ENCODE measurements at regions not wholly inside any gene's neighbourhood (a gene's known extent, or its start where the extent isn't known, plus 50 kb on each side); places are given as distances from the start of the nearest gene placed in this dataset.

GRCh38 chr4:170281027-170281426 is 191.3 kb upstream of the AADAT start:
- no peaks in the 10 kb centered on the region for H3K27me3 Mint-ChIP-seq (ENCODE audit: insufficient read depth)
- no peaks in the 10 kb centered on the region for H3K36me3 Mint-ChIP-seq (ENCODE audit: low read depth)
- DNase-seq (ENCODE audit: low spot score) = no peak
- H3K4me1 Mint-ChIP-seq (ENCODE audit: low read depth) = no peaks in the 10 kb centered on the region
- no peak overlapping the region for H3K27ac Mint-ChIP-seq
- no peak overlapping the region for H3K4me3 Mint-ChIP-seq
- no peaks in the 10 kb centered on the region for H3K9me3 Mint-ChIP-seq
- intact Hi-C loops (cut with micrococcal nuclease) = no loop called here

DNA sequence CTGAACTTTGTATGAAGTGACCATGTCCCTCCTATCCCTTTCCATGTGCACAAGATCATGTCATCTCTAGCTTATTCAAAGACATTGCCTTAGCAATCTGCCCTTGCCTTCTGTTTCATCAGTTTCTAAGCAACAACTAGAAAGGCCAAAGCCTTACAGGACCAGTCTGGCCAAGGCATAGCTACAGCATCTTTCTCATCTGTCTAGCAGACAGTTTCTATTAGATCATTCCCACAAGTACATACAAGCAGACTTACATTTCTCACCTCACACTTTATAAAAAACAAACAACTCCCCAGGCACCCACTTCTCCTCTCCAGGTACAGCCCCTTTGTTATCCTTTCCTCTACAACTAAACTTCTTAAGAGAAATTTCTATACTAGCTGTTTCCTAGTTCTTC is 188.7 kb upstream of the AADAT start:
- intact Hi-C loops (cut with micrococcal nuclease) = no loop called here
- Mint-ChIP-seq H3K4me3 (no peak overlapping the region), H3K36me3 (ENCODE audit: low read depth) (no peaks in the 10 kb centered on the region), H3K4me1 (ENCODE audit: low read depth) (no peaks in the 10 kb centered on the region), H3K27ac (no peak overlapping the region), H3K27me3 (ENCODE audit: insufficient read depth) (no peaks in the 10 kb centered on the region), H3K9me3 (no peaks in the 10 kb centered on the region)
- no peak for DNase-seq (ENCODE audit: low spot score)

DNA sequence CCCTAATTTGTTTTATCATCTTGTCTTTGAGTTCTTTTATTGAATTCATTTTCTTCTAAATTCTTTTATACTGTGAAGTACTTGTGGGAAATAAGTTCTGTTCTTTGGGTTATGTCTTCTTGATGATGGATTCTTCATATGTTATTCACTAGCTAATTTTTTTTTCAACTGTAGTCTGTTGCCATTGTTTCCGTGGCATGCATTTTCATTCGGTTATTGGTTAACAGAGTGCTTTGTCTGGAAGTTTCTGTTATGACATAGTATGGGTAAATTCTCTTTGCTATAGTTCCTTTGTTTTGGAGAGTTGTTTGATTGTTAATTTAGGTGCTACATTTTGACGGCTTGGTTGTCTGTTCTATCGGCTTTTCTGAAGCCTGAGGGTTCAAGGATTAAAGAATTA is 184.9 kb upstream of the AADAT start:
- intact Hi-C loops (cut with micrococcal nuclease) = no loop called here
- no peak overlapping the region for H3K27ac Mint-ChIP-seq

DNA sequence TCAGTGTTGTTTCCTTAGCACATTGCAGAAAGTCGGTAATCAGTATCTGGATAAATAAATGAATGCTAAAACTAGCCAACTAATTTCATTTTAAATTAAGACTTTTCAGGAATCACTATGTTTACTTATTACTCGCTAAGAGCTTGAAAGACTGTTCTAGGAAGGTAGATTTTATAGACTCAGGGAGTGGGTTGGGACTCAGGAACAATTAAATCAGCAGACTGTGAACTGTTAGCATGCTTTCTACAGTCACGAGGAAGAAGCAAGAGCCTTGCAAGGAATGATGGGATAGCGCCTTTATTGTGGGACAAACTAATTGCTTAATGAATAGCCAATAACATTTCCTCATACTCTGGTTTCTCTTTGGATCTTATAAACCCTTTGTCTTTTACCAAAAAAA is 183.2 kb upstream of the AADAT start:
- Mint-ChIP-seq H3K9me3 (no peaks in the 10 kb centered on the region), H3K4me3 (no peak overlapping the region), H3K27ac (no peak overlapping the region), H3K36me3 (ENCODE audit: low read depth) (no peaks in the 10 kb centered on the region), H3K4me1 (ENCODE audit: low read depth) (no peaks in the 10 kb centered on the region), H3K27me3 (ENCODE audit: insufficient read depth) (no peaks in the 10 kb centered on the region)
- DNase-seq (ENCODE audit: low spot score) = no peak
- intact Hi-C loops (cut with micrococcal nuclease) = no loop called here

More for the DNA sequence above, 184.9 kb upstream of the AADAT start:
- no peaks in the 10 kb centered on the region for H3K27me3 Mint-ChIP-seq (ENCODE audit: insufficient read depth)
- no peak for DNase-seq (ENCODE audit: low spot score)
- no peaks in the 10 kb centered on the region for H3K9me3 Mint-ChIP-seq
- no peaks in the 10 kb centered on the region for H3K4me1 Mint-ChIP-seq (ENCODE audit: low read depth)
- no peak overlapping the region for H3K4me3 Mint-ChIP-seq
- H3K36me3 Mint-ChIP-seq (ENCODE audit: low read depth) = no peaks in the 10 kb centered on the region

- no peak overlapping the region for H3K27ac Mint-ChIP-seq
- no peaks in the 10 kb centered on the region for H3K36me3 Mint-ChIP-seq (ENCODE audit: low read depth)
- DNase-seq (ENCODE audit: low spot score) = no peak
- H3K4me1 Mint-ChIP-seq (ENCODE audit: low read depth) = no peaks in the 10 kb centered on the region
- H3K9me3 Mint-ChIP-seq = no peaks in the 10 kb centered on the region
- H3K27me3 Mint-ChIP-seq (ENCODE audit: insufficient read depth) = peaks cover 2% of the 10 kb centered on the region
- H3K4me3 Mint-ChIP-seq = no peak overlapping the region
- intact Hi-C loops (cut with micrococcal nuclease) = no loop called here
Measured at GRCh38 chr4:170271723-170272122, 182.0 kb upstream of the AADAT start.

DNA sequence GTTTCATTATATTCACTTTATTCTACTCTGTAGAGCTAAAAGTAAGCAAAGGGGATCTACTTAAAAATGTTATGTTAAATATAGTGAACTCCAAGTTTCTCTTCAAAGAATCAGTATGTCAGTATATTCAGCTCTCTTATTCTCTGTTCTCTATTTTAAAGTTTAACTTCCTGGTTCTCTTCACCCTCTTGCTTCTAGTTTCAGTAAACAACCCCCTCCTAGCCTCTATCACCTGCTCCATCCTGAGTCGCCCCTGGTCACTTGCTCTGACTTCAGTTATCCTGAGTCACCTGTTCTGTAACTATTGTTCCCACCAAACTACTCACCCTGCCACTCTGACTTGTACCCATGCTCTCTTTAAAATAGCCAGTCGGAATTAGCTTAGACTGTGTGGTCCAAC is 180.9 kb upstream of the AADAT start:
- no peak overlapping the region for H3K4me3 Mint-ChIP-seq
- no peak for DNase-seq (ENCODE audit: low spot score)
- no peaks in the 10 kb centered on the region for H3K36me3 Mint-ChIP-seq (ENCODE audit: low read depth)
- H3K4me1 Mint-ChIP-seq (ENCODE audit: low read depth) = no peaks in the 10 kb centered on the region
- intact Hi-C loops (cut with micrococcal nuclease) = no loop called here
- H3K9me3 Mint-ChIP-seq = no peaks in the 10 kb centered on the region
- no peak overlapping the region for H3K27ac Mint-ChIP-seq
- peaks cover 2% of the 10 kb centered on the region for H3K27me3 Mint-ChIP-seq (ENCODE audit: insufficient read depth)

GRCh38 chr4:170269950-170270349 is 180.2 kb upstream of the AADAT start:
- DNase-seq (ENCODE audit: low spot score) = no peak
- Mint-ChIP-seq H3K4me1 (ENCODE audit: low read depth) (no peaks in the 10 kb centered on the region), H3K27me3 (ENCODE audit: insufficient read depth) (peaks cover 2% of the 10 kb centered on the region), H3K27ac (no peak overlapping the region), H3K9me3 (no peaks in the 10 kb centered on the region), H3K36me3 (ENCODE audit: low read depth) (no peaks in the 10 kb centered on the region), H3K4me3 (no peak overlapping the region)
- intact Hi-C loops (cut with micrococcal nuclease) = no loop called here

GRCh38 chr4:170259631-170260153 is 169.9 kb upstream of the AADAT start:
- DNase-seq (ENCODE audit: low spot score) = peak; percentile 12
- H3K27me3 Mint-ChIP-seq (ENCODE audit: insufficient read depth) = no peaks in the 10 kb centered on the region
- no peak overlapping the region for H3K27ac Mint-ChIP-seq
- H3K4me3 Mint-ChIP-seq = no peak overlapping the region
- no peaks in the 10 kb centered on the region for H3K4me1 Mint-ChIP-seq (ENCODE audit: low read depth)
- H3K9me3 Mint-ChIP-seq = no peaks in the 10 kb centered on the region
- intact Hi-C loops (cut with micrococcal nuclease) = loop anchor here (1.0 to 5.0 kb wide), 2 partner anchors 118 to 121 kb away; no protein-coding TSS in a partner anchor
- no peaks in the 10 kb centered on the region for H3K36me3 Mint-ChIP-seq (ENCODE audit: low read depth)

DNA sequence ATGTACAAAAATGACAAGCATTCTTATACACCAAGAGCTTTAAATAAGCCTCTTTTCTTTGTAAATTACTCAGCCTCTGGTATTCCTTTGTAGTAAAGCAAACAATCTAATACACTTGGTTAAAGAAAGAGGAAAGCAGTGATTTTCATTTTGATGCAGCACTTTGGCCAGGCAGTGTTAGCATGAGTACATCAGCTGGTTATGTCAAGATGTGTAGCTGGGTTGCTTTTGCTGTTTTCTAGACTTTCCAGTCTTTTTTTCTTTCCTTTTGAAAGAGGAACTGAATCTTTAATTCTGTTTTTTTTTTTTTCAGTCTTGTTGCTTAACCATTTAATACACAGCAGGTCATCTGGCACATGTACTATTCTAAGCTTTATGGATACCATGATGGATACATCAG is 167.1 kb upstream of the AADAT start:
- Mint-ChIP-seq H3K27ac (no peak overlapping the region), H3K4me3 (no peak overlapping the region), H3K9me3 (no peaks in the 10 kb centered on the region), H3K36me3 (ENCODE audit: low read depth) (no peaks in the 10 kb centered on the region), H3K27me3 (ENCODE audit: insufficient read depth) (no peaks in the 10 kb centered on the region), H3K4me1 (ENCODE audit: low read depth) (no peaks in the 10 kb centered on the region)
- no peak for DNase-seq (ENCODE audit: low spot score)
- intact Hi-C loops (cut with micrococcal nuclease) = no loop called here

DNA sequence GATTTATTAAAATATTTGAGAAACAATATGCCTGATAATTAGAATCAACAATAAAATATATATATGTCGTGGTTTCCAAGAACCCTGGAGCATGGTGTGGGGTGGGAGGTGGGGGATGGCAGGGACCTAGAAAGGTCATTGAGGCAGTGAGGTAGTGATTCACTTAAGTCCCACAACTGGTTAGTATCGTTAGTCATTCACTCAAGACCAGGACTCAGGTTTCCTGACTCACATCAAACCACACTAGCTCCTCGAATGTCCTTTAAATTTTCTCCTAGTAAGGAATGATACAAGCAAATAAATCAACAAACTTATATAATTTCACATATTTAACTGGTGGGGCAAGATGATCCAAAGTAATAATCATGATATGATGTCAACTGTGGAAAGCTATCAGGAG is 158.8 kb upstream of the AADAT start:
- H3K4me3 Mint-ChIP-seq = no peak overlapping the region
- H3K4me1 Mint-ChIP-seq (ENCODE audit: low read depth) = no peaks in the 10 kb centered on the region
- intact Hi-C loops (cut with micrococcal nuclease) = no loop called here
- no peak for DNase-seq (ENCODE audit: low spot score)
- no peak overlapping the region for H3K27ac Mint-ChIP-seq
- no peaks in the 10 kb centered on the region for H3K27me3 Mint-ChIP-seq (ENCODE audit: insufficient read depth)
- no peaks in the 10 kb centered on the region for H3K36me3 Mint-ChIP-seq (ENCODE audit: low read depth)
- no peaks in the 10 kb centered on the region for H3K9me3 Mint-ChIP-seq

DNA sequence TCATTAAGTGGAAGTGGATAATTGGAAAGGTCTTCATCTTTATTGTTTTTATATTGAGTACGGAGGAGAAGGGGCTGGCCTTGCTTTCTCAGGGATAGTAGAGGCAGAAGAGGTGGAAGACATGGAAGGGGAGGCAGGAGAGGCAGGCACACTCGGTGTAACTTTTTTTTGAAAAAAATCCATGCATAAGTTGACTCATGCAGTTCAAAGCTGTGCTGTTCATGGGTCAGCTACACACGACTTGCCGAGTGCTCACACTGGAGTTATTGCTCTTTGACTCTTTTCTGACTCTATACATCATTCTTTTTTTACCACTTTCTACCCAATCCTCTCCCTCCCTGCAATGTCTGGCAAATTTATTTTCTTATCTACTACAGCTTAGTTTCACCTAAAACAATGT is 158.3 kb upstream of the AADAT start:
- no peak overlapping the region for H3K27ac Mint-ChIP-seq
- no peaks in the 10 kb centered on the region for H3K36me3 Mint-ChIP-seq (ENCODE audit: low read depth)
- no peaks in the 10 kb centered on the region for H3K27me3 Mint-ChIP-seq (ENCODE audit: insufficient read depth)

DNA sequence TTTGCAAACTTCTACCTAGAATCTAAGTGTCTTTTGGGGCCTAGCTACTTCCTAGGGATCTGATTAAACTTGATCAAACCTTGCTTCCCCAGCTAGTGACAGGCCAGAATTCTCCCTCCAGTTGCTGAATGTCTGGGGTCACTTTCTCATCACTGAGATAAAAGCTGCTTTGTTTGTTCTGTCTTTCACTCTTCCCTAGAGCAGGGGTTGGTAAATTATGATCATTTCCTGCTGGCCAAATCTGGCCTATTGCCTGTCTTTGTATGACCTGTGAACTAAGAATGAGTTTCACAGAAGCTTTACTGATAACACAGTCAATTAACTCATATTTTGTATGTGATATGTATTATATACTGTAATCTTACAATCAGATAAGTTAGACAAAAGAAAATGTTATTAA is 157.8 kb upstream of the AADAT start:
- H3K27me3 Mint-ChIP-seq (ENCODE audit: insufficient read depth) = no peaks in the 10 kb centered on the region
- no peak overlapping the region for H3K4me3 Mint-ChIP-seq
- H3K27ac Mint-ChIP-seq = no peak overlapping the region
- no peaks in the 10 kb centered on the region for H3K36me3 Mint-ChIP-seq (ENCODE audit: low read depth)
- DNase-seq (ENCODE audit: low spot score) = no peak
- H3K9me3 Mint-ChIP-seq = no peaks in the 10 kb centered on the region
- intact Hi-C loops (cut with micrococcal nuclease) = no loop called here
- no peaks in the 10 kb centered on the region for H3K4me1 Mint-ChIP-seq (ENCODE audit: low read depth)

More for the DNA sequence above, 158.3 kb upstream of the AADAT start:
- Mint-ChIP-seq H3K4me1 (ENCODE audit: low read depth) (no peaks in the 10 kb centered on the region), H3K9me3 (no peaks in the 10 kb centered on the region), H3K4me3 (no peak overlapping the region)
- DNase-seq (ENCODE audit: low spot score) = no peak
- intact Hi-C loops (cut with micrococcal nuclease) = no loop called here

GRCh38 chr4:170243662-170244288 is 154.0 kb upstream of the AADAT start:
- Mint-ChIP-seq H3K4me1 (ENCODE audit: low read depth) (no peaks in the 10 kb centered on the region), H3K27ac (no peak overlapping the region), H3K27me3 (ENCODE audit: insufficient read depth) (no peaks in the 10 kb centered on the region), H3K36me3 (ENCODE audit: low read depth) (no peaks in the 10 kb centered on the region), H3K4me3 (no peak overlapping the region), H3K9me3 (no peaks in the 10 kb centered on the region)
- no peak for DNase-seq (ENCODE audit: low spot score)
- intact Hi-C loops (cut with micrococcal nuclease) = no loop called here

DNA sequence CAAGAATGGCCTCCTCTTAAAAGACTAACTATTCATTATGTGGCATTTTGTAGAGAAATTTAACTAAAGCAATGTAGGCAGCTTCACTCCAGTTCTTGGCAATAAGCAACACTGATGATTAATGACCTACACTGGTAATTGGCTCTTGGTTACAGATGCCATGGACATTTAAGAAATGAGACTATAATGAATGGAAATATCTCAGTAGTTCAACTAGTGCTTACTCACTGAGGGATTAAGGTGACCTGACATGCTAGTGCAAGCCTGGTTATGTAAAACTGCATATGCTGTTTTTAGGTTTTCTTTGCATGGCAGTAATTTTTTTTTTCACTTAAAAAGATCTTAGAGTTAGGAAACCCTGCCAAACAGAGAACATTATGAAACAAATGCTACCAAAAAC is 152.7 kb upstream of the AADAT start:
- H3K27me3 Mint-ChIP-seq (ENCODE audit: insufficient read depth) = no peaks in the 10 kb centered on the region
- H3K4me3 Mint-ChIP-seq = no peak overlapping the region
- no peaks in the 10 kb centered on the region for H3K9me3 Mint-ChIP-seq
- H3K27ac Mint-ChIP-seq = no peak overlapping the region
- no peaks in the 10 kb centered on the region for H3K4me1 Mint-ChIP-seq (ENCODE audit: low read depth)
- no peaks in the 10 kb centered on the region for H3K36me3 Mint-ChIP-seq (ENCODE audit: low read depth)
- no peak for DNase-seq (ENCODE audit: low spot score)
- intact Hi-C loops (cut with micrococcal nuclease) = no loop called here

Measured in activated T-helper 1 cell treated with anti-CD3 and anti-CD28 coated beads, Interleukin-12 subunit alpha, Interleukin-12 subunit beta, Interleukin-2, Interleukin-4 antibody, amounts not matched to agents 30 ng/mL and 10 ng/mL and 1 ng/mL, durations not matched to agents 14 hours and 24 hours and 36 hours (primary cell).